K562 (cell line): ENCODE measurements at regions not wholly inside any gene's neighbourhood (a gene's known extent, or its start where the extent isn't known, plus 50 kb on each side); places are given as distances from the start of the nearest gene placed in this dataset.

ENCODE experiments used
- ATAC-seq: fragments of 200-7000 bp; cut with Tn5 transposase; 3 replicates; pipeline ENCODE4 v1.9.1; 2020; ENCODE audit warnings: moderate library complexity
- BruUV-seq: library from RNA; stranded (reverse); fragments of 400-500 nt; replicated peaks from 2 replicates; lab custom pipeline; 2021; lab: Mats Ljungman, UMichigan
- CTCF ChIA-PET: fragments of 300-600 bp; formaldehyde crosslinking; extraction: SDS; loops from one replicate; lab custom pipeline; 2021; ENCODE audit warnings: low intra/inter-chr PET ratio; lab: Yijun Ruan, JAX
- POLR2A ChIA-PET: fragments of 300-600, 350-650 bp; sonication (Branson Sonifier 250); formaldehyde crosslinking; extraction: SDS; loops from one replicate; lab custom pipeline; 2021; ENCODE audit warnings: antibody characterized with exemption, inconsistent platforms; lab: Yijun Ruan, JAX
- DNase-seq, 4 experiments: peaks; one replicate each; pipeline versions ENCODE4 v3.0.0 to v3.0.0-alpha.2; 2011 to 2018; ENCODE audit warnings: low spot score in 3 of 4, mixed read lengths in 3 of 4; ENCODE audit errors: extremely low read depth in 1 of 4
- FAIRE-seq: peaks from 2 replicates; lab custom pipeline; 2011; peaks lifted over from hg19 to GRCh38; lab: Jason Lieb, UNC
- H2AFZ ChIP-seq: 2 replicates; pipeline ENCODE4 v1.6.0; 2011; ENCODE audit warnings: low read depth, low read length, control low read depth, inconsistent platforms
- H3K27ac ChIP-seq: fragments of 200-600 bp; 3 replicates; pipeline ENCODE4 v1.8.0; 2011; ENCODE audit warnings: low read depth, mild to moderate bottlenecking, control low read depth, inconsistent platforms, low read length, moderate library complexity, mixed read lengths; ENCODE audit errors: extremely low read depth
- H3K27me3 ChIP-seq, 2 experiments: fragments of 300-600 bp in 1 of 2; 2 replicates in 1 of 2; 3 replicates in 1 of 2; pipeline versions ENCODE4 v1.6.0 to v1.8.0; 2011; ENCODE audit warnings: inconsistent platforms in 2 of 2, low read length in 2 of 2, mild to moderate bottlenecking in 1 of 2, mixed read lengths in 1 of 2, moderate library complexity in 1 of 2; ENCODE audit not compliant: control insufficient read depth in 2 of 2, insufficient read depth in 2 of 2
- H3K36me3 ChIP-seq: fragments of 300-600 bp; 3 replicates; pipeline ENCODE4 v1.8.0; 2011; ENCODE audit warnings: mild to moderate bottlenecking, low read length, inconsistent platforms; ENCODE audit not compliant: control insufficient read depth, insufficient read depth
- H3K4me1 ChIP-seq, 2 experiments: fragments of 200-600 bp in 1 of 2; replicated peaks in 1 of 2; 2 replicates in 1 of 2; 3 replicates in 1 of 2; pipeline versions ENCODE4 v1.5.1 to v1.8.0; 2011; ENCODE audit warnings: inconsistent platforms in 2 of 2, low read length in 2 of 2, mild to moderate bottlenecking in 1 of 2, mixed read lengths in 1 of 2, moderate library complexity in 1 of 2; ENCODE audit not compliant: control insufficient read depth in 2 of 2, insufficient read depth in 2 of 2
- H3K4me2 ChIP-seq: 2 replicates; pipeline ENCODE4 v1.6.1; 2011; ENCODE audit warnings: low read length, control low read depth, inconsistent platforms, mixed read lengths; ENCODE audit not compliant: insufficient read depth
- H3K4me3 ChIP-seq: fragments of 200-600 bp; sonication (generic), shearing (Covaris generic); 2 replicates; pipeline ENCODE4 v1.5.1; 2016; ENCODE audit warnings: control low read depth, inconsistent platforms
- H3K79me2 ChIP-seq: fragments of 200-600 bp; 3 replicates; pipeline ENCODE4 v1.8.0; 2011; ENCODE audit warnings: low read length, inconsistent platforms; ENCODE audit not compliant: control insufficient read depth, insufficient read depth
- H3K9ac ChIP-seq, 2 experiments: 2 replicates each; pipeline versions ENCODE4 v1.6.0 to v1.6.1; 2011; ENCODE audit warnings: low read depth in 2 of 2, low read length in 2 of 2, control low read depth in 1 of 2, inconsistent platforms in 1 of 2, mild to moderate bottlenecking in 1 of 2, mixed read lengths in 1 of 2; ENCODE audit not compliant: insufficient read depth in 1 of 2
- H3K9me1 ChIP-seq: one replicate; pipeline ENCODE4 v1.6.0; 2011; ENCODE audit warnings: inconsistent platforms, mild to moderate bottlenecking, low read length, moderate library complexity; ENCODE audit not compliant: control insufficient read depth, insufficient read depth
- H3K9me3 ChIP-seq: replicated peaks from 2 replicates; pipeline ENCODE4 v1.5.1; 2011; ENCODE audit warnings: low read depth, low read length, inconsistent platforms; ENCODE audit not compliant: control insufficient read depth, insufficient read depth
- H4K20me1 ChIP-seq: replicated peaks from 2 replicates; pipeline ENCODE4 v1.6.1; 2011; ENCODE audit warnings: low read length, inconsistent platforms, mixed read lengths; ENCODE audit not compliant: control insufficient read depth, insufficient read depth
- ARID1B ChIP-seq: fragments of 450-650 bp; IDR thresholded peaks from 2 replicates; pipeline ENCODE4 v1.6.1; 2016; ENCODE audit warnings: antibody characterized with exemption, mild to moderate bottlenecking, inconsistent platforms
- CEBPZ ChIP-seq: fragments of 150-350 bp; IDR thresholded peaks from 2 replicates; pipeline ENCODE4 v1.6.1; 2014; ENCODE audit warnings: low read depth, mild to moderate bottlenecking, low read length, borderline replicate concordance
- MEF2A ChIP-seq: IDR thresholded peaks from 2 replicates; pipeline ENCODE4 v1.6.1; 2011; ENCODE audit warnings: low read depth, mild to moderate bottlenecking, low read length, moderate library complexity; ENCODE audit not compliant: control insufficient read depth
- NCOA1 ChIP-seq: fragments of 450-650 bp; IDR thresholded peaks from 2 replicates; pipeline ENCODE4 v1.6.1; 2016; ENCODE audit warnings: low read depth
- NFIX ChIP-seq: fragments of 250-450 bp; sonication (Bioruptor Pico); IDR thresholded peaks from 2 replicates; pipeline ENCODE4 v1.4.0; 2020; ENCODE audit warnings: low read depth, mild to moderate bottlenecking, moderate library complexity
- POU5F1 ChIP-seq: fragments of 150-350 bp; IDR thresholded peaks from 2 replicates; pipeline ENCODE4 v1.6.1; 2014; ENCODE audit warnings: borderline replicate concordance, low read length, low read depth, mild to moderate bottlenecking; ENCODE audit not compliant: partially characterized antibody
- XRCC5 ChIP-seq: fragments of 200-400 bp; formaldehyde crosslinking; IDR thresholded peaks from 2 replicates; pipeline ENCODE4 v1.6.1; 2017; ENCODE audit warnings: low read depth, mild to moderate bottlenecking, low read length
- ZNF217 ChIP-seq: sonication (generic); formaldehyde crosslinking; IDR thresholded peaks from 2 replicates; pipeline ENCODE4 v1.8.0; 2022; ENCODE audit warnings: mild to moderate bottlenecking, missing genetic modification reagents
- WGBS: fragments of 100-300 bp; shearing (Covaris generic); methylation state at CpG from one replicate; pipeline ENCODE4 v1.1.6; 2016; ENCODE audit warnings: low coverage, mixed read lengths; ENCODE audit not compliant: insufficient coverage; ENCODE audit errors: missing lambda C conversion rate; 5-methylcytosine and 5-hydroxymethylcytosine counted together
- in situ Hi-C: fragments of 300-500 bp; cut with MboI; formaldehyde crosslinking; loops from 4 replicates; pipeline ENCODE4 v1.15.0; 2018; ENCODE audit warnings: inconsistent platforms, mixed read lengths
- intact Hi-C: fragments of 100-400 bp; cut with micrococcal nuclease; formaldehyde crosslinking; loops from 2 replicates; pipeline ENCODE4 v1.14.2; 2022

GRCh38 chr14:76274324-76274723 lies 101.6 kb upstream of the ESRRB start:
- no peaks in the 10 kb centered on the region for H3K9me3 ChIP-seq
- CTCF ChIA-PET, result no interaction called here
- peaks cover 0 to 8% of the 10 kb centered on the region in 2 experiments; a peak in 2 of 5 replicates for H3K4me1 ChIP-seq
- no peaks in the 10 kb centered on the region for H3K27me3 ChIP-seq
- POLR2A ChIA-PET, result no interaction called here
- peaks cover 38% of the 10 kb centered on the region; the same call in 2 of the 3 replicates for H3K79me2 ChIP-seq
- H4K20me1 ChIP-seq, result peaks cover 3% of the 10 kb centered on the region; the same call in 1 of the 2 replicates
- FAIRE-seq (no peak), DNase-seq (no peak), ATAC-seq (no peak)
- 100% methylated on average over 1 of the region's 3 CpGs for WGBS
- BruUV-seq, result no TSS peak
- in situ Hi-C loops (no loop called here), intact Hi-C loops (no loop called here)
- no peak overlapping the region for H3K4me2 ChIP-seq
- H3K9me1 ChIP-seq, result no peaks in the 10 kb centered on the region
- no peak overlapping the region for H3K4me3 ChIP-seq
- no peak overlapping the region for H3K27ac ChIP-seq
- H3K36me3 ChIP-seq, result peaks cover 43% of the 10 kb centered on the region; the same call in 2 of the 3 replicates
- no peak overlapping the region for H2AFZ ChIP-seq
- H3K9ac ChIP-seq, result no peak overlapping the region
- TF ChIP-seq ZNF217 (CRISPR knock-in tag), result no peak
- TF ChIP-seq POU5F1, result no peak
- TF ChIP-seq MEF2A, result no peak
- TF ChIP-seq XRCC5, result no peak
- TF ChIP-seq NCOA1, result no peak
- TF ChIP-seq CEBPZ, result no peak
- no peak for TF ChIP-seq ARID1B
- TF ChIP-seq NFIX (CRISPR knock-in tag), result no peak
